ENCODE measurements at regions not wholly inside any gene's neighbourhood (a gene's known extent, or its start where the extent isn't known, plus 50 kb on each side); places are given as distances from the start of the nearest gene placed in this dataset.
"Not testable (repeated sequence)": the region's sequence is repeated elsewhere in the genome, so short reads cannot be mapped to it uniquely, and the experiment has no call there.

DNA sequence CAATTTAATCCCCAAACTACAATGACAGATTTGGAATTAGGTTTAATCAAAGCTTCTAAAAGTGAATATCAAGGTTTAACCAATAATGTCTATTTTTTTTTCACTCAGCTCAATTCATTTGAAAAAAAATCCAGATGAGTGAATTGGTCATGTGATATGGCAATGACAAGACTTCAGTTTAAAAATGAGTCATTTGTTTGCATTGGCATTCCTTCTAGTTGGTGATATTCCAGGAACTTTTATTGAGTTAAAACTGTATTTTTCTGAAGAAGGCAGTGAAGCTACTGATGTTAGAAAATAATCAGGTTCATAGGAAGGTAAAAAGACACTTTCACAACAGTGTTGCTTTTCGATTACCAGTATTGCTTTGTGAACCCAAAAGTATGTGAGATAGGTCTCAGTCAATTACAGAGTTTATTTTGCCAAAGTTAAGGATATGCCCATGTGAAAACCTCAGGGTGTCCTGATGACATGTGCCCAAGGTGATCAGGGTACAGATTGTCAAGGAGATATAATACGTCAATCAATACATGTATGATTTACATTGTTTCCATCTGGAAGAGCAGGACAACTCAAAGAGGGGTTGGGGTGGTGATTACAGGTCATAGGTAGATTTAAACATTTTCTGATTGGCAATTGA lies 1214.9 kb downstream of the GALC start:
- WGBS, 2 donors, result 63 to 73% methylated on average over 2 of the region's 2 CpGs
- no peak overlapping the region for H3K4me3 ChIP-seq (ENCODE audit: low read depth, poor library complexity, severe bottlenecking)
- DNase-seq (ENCODE audit: low spot score in 2 of 2), result no peak
- intact Hi-C loops (cut with DNase I; ENCODE audit: low total_unique reads), result no loop called here
- TF ChIP-seq POLR2A (IDR thresholded peaks at IDR 0.05), result no peak
- TF ChIP-seq, protein P1, sequence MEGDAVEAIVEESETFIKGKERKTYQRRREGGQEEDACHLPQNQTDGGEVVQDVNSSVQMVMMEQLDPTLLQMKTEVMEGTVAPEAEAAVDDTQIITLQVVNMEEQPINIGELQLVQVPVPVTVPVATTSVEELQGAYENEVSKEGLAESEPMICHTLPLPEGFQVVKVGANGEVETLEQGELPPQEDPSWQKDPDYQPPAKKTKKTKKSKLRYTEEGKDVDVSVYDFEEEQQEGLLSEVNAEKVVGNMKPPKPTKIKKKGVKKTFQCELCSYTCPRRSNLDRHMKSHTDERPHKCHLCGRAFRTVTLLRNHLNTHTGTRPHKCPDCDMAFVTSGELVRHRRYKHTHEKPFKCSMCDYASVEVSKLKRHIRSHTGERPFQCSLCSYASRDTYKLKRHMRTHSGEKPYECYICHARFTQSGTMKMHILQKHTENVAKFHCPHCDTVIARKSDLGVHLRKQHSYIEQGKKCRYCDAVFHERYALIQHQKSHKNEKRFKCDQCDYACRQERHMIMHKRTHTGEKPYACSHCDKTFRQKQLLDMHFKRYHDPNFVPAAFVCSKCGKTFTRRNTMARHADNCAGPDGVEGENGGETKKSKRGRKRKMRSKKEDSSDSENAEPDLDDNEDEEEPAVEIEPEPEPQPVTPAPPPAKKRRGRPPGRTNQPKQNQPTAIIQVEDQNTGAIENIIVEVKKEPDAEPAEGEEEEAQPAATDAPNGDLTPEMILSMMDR (IDR thresholded peaks at IDR 0.05), result no peak

DNA sequence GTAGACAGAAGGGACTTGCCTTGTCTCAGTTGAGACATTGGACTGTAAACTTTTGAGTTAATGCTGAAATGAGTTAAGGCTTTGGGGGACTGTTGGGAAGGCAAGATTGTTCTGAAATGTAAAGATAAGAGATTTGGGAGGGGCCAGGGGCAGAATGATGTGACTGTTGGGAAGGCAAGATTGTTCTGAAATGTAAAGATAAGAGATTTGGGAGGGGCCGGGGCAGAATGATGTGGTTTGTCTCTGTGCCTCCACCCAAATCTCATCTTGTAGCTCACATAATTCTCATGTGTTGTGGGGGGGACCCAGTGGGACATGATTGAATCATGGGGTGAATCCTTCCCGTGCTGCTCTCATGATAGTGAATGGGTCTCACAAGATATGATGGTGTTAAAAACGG lies 1217.1 kb downstream of the GALC start:
- intact Hi-C loops (cut with DNase I; ENCODE audit: low total_unique reads); DNase-seq (ENCODE audit: low spot score in 2 of 2); H3K4me3 ChIP-seq (ENCODE audit: low read depth, poor library complexity, severe bottlenecking): not testable (repeated sequence)
- 87 to 90% methylated on average over 3 of the region's 3 CpGs for WGBS, 2 donors

DNA sequence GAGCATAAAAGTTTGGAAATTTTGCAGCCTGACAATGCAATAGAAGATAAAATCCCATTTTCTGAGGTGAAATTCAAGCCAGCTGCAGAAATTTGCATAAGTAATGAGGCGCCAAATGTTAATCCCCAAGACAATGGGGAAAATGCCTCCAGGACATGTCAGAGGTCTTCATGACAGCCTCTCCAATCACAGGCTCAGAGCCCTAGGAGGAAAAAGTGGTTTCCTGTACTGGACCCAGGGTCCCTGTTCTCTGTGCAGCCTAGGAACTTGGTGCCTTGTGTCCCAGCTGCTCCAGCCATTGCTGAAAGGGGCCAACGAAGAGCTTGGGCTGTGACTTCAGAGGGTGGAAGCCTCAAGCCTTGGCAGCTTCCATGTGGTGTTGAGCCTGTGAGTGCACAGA lies 1218.1 kb downstream of the GALC start:
- intact Hi-C loops (cut with DNase I; ENCODE audit: low total_unique reads), result no loop called here
- TF ChIP-seq POLR2A (IDR thresholded peaks at IDR 0.05), result no peak
- TF ChIP-seq, protein P1 (IDR thresholded peaks at IDR 0.05), result no peak
- no peak overlapping the region for H3K4me3 ChIP-seq (ENCODE audit: low read depth, poor library complexity, severe bottlenecking)
- 47 to 79% methylated on average over 2 of the region's 2 CpGs for WGBS, 2 donors
- no peak for DNase-seq (ENCODE audit: low spot score in 2 of 2)

DNA sequence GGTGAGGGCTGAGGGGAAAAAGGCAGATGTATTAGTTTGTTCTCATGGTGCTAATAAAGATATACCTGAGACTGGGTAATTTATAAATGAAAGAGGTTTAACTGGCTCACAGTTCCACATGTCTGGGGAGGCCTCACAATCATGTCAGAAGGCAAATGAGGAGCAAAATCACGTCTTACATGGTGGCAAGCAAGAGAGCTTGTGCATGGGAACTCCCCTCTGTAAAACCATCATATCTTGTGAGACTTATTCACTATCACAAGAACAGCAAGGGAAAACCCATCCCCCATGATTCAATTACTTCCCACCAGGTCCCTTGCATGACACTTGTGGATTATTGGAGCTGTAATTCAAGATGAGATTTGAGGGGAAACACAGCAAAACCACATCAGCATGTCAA lies 1220.9 kb downstream of the GALC start:
- no peak for DNase-seq (ENCODE audit: low spot score in 2 of 2)
- intact Hi-C loops (cut with DNase I; ENCODE audit: low total_unique reads), result no loop called here
- TF ChIP-seq, protein P1 (IDR thresholded peaks at IDR 0.05), result no peak
- no peak for TF ChIP-seq POLR2A (IDR thresholded peaks at IDR 0.05)
- 62 to 67% methylated on average over 1 of the region's 1 CpG for WGBS, 2 donors
- no peak overlapping the region for H3K4me3 ChIP-seq (ENCODE audit: low read depth, poor library complexity, severe bottlenecking)

DNA sequence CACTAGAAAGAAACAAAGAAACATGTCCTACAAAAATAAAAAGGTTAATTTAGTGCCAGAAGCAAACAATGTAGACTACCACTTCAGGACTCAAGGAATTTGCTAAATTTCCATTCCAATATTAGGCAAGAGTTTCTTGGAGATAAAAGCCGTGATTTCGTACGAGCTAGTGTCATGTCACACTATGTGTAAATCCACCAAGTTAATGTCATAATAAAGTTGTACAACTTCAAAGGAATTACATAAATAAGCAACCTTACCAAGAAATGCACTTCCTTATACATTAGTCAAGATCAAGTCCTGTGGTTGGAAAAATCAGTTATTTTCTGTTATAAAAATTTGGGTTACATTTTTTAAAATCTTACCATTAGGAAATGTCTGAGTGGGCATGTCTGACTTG lies 1222.8 kb downstream of the GALC start:
- WGBS, 2 donors, result 79 to 82% methylated on average over 3 of the region's 3 CpGs
- intact Hi-C loops (cut with DNase I; ENCODE audit: low total_unique reads), result no loop called here
- DNase-seq (ENCODE audit: low spot score in 2 of 2), result no peak
- TF ChIP-seq, protein P1 (IDR thresholded peaks at IDR 0.05), result no peak
- no peak for TF ChIP-seq POLR2A (IDR thresholded peaks at IDR 0.05)
- no peak overlapping the region for H3K4me3 ChIP-seq (ENCODE audit: low read depth, poor library complexity, severe bottlenecking)

DNA sequence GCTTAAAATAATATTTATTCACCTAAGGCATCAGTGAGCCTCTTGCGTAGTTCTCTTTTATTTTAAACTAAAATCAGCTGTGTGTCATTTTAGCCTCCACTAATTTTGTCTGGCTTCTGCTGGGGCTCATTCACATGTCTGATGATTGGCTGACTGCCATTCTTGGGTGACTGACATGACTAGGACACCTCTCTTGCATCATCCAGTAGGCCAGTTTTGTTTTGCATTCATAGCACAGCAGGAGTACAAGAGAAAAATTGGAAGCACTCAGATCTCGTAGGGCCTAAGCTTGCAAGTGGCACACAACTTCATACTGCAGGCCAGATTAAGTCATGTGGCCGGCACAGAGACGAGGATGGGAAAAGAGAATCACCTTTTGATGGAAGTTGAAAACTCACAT lies 1226.5 kb downstream of the GALC start:
- DNase-seq (ENCODE audit: low spot score in 2 of 2), result no peak
- WGBS, 2 donors, result 87 to 91% methylated on average over 4 of the region's 4 CpGs
- TF ChIP-seq POLR2A (IDR thresholded peaks at IDR 0.05), result no peak
- TF ChIP-seq, protein P1 (IDR thresholded peaks at IDR 0.05), result no peak
- no peak overlapping the region for H3K4me3 ChIP-seq (ENCODE audit: low read depth, poor library complexity, severe bottlenecking)
- intact Hi-C loops (cut with DNase I; ENCODE audit: low total_unique reads), result no loop called here
